BJ (cell line): ENCODE measurements at regions not wholly inside any gene's neighbourhood (a gene's known extent, or its start where the extent isn't known, plus 50 kb on each side); places are given as distances from the start of the nearest gene placed in this dataset.

ENCODE experiments used
- CTCF ChIA-PET: fragments of 350-600 bp; formaldehyde crosslinking; extraction: SDS; loops from one replicate; lab custom pipeline; 2021; ENCODE audit warnings: antibody characterized with exemption, inconsistent platforms; lab: Yijun Ruan, JAX
- POLR2A ChIA-PET: fragments of 300-600 bp; sonication (Branson Sonifier 250); formaldehyde crosslinking; extraction: SDS; loops from one replicate; lab custom pipeline; 2021; ENCODE audit warnings: antibody characterized with exemption; lab: Charles Lee
- DNase-seq: peaks from one replicate; pipeline ENCODE4 v3.0.0-alpha.2; 2011; ENCODE audit warnings: low read depth
- H3K27me3 ChIP-seq: 2 replicates; pipeline ENCODE4 v1.6.0; 2011; ENCODE audit warnings: low read length; ENCODE audit not compliant: control insufficient read depth, insufficient read depth
- H3K36me3 ChIP-seq: 2 replicates; pipeline ENCODE4 v1.5.1; 2011; ENCODE audit warnings: low read length; ENCODE audit not compliant: control insufficient read depth, insufficient read depth
- H3K4me3 ChIP-seq: 2 replicates; pipeline ENCODE4 v1.5.1; 2011; ENCODE audit warnings: low read depth, mild to moderate bottlenecking, control low read depth, low read length
- TF ChIP-seq, protein P1 (sequence below): IDR thresholded peaks from 2 replicates; pipeline ENCODE4 v1.5.1; 2011; ENCODE audit warnings: low read depth, mild to moderate bottlenecking, control low read depth, inconsistent platforms, low read length, moderate library complexity; ENCODE audit not compliant: insufficient read depth

- DNase-seq: no peak
- Histone ChIP-seq H3K27me3 (no peaks in the 10 kb centered on the region), H3K36me3 (no peaks in the 10 kb centered on the region), H3K4me3 (no peak overlapping the region)
- ChIA-PET POLR2A (no interaction called here), CTCF (no interaction called here)
- TF ChIP-seq, protein P1, sequence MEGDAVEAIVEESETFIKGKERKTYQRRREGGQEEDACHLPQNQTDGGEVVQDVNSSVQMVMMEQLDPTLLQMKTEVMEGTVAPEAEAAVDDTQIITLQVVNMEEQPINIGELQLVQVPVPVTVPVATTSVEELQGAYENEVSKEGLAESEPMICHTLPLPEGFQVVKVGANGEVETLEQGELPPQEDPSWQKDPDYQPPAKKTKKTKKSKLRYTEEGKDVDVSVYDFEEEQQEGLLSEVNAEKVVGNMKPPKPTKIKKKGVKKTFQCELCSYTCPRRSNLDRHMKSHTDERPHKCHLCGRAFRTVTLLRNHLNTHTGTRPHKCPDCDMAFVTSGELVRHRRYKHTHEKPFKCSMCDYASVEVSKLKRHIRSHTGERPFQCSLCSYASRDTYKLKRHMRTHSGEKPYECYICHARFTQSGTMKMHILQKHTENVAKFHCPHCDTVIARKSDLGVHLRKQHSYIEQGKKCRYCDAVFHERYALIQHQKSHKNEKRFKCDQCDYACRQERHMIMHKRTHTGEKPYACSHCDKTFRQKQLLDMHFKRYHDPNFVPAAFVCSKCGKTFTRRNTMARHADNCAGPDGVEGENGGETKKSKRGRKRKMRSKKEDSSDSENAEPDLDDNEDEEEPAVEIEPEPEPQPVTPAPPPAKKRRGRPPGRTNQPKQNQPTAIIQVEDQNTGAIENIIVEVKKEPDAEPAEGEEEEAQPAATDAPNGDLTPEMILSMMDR: no peak
These were observed 133.1 kb downstream of the HFE start for GRCh38 chr6:26220145-26220970.

DNA sequence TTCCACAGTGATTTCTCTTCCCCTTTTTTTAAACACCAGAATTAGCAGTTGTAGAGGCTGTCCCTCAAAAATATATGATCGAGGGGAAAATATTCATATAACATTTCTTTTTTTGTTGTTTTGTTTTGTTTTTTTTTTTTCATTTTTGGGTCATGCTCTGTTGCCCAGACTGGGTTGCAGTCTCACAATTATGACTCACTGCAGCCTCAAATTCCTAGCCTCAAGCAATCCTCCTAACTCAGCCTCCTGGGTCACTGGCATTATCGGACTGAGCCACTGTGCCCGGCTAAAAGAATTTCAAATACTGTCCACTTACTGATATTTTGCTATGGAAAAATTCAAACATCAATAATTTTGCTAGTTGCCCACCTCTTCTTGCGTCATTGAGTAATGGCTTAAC is 134.0 kb downstream of the HFE start:
- CTCF ChIA-PET: no interaction called here
- H3K4me3 ChIP-seq: no peak overlapping the region
- POLR2A ChIA-PET: no interaction called here
- H3K36me3 ChIP-seq: no peaks in the 10 kb centered on the region
- no peak for DNase-seq
- no peaks in the 10 kb centered on the region for H3K27me3 ChIP-seq
- TF ChIP-seq, protein P1: no peak

DNA sequence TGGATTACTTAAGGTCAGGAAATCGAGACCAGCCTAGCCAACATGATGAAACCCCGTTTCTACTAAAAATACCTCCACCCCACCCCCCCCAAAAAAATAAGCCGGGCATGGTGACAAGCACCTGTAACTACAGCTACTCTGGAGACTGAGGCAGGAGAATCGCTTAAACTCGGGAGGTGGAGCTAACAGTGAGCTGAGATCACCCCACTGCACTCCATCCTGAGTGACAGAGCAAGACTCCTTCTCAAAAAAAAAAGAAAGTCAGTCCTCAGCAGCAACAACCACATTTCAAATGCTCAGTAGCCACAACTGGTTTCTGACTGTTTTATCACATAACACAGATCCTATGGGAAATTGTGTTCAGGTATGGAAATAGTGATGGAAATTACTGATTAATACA is 135.3 kb downstream of the HFE start:
- TF ChIP-seq, protein P1: no peak
- ChIA-PET CTCF (interaction anchor here (0.7 kb wide), 1 partner anchor 164 kb away, joined by 5 read pairs; no protein-coding TSS in a partner anchor), POLR2A (interaction anchor here (1.0 to 1.9 kb wide), 3 partner anchors 12 to 24 kb away, joined by 5 to 7 read pairs (median 7); a partner anchor contains a TSS)
- no peak for DNase-seq
- no peaks in the 10 kb centered on the region for H3K27me3 ChIP-seq
- no peak overlapping the region for H3K4me3 ChIP-seq
- no peaks in the 10 kb centered on the region for H3K36me3 ChIP-seq

- no peaks in the 10 kb centered on the region for H3K27me3 ChIP-seq
- ChIA-PET CTCF (interaction anchor here (0.7 kb wide), 1 partner anchor 164 kb away, joined by 5 read pairs; no protein-coding TSS in a partner anchor), POLR2A (interaction anchor here (0.6 to 1.9 kb wide), 8 partner anchors 8 to 298 kb away, joined by 3 to 7 read pairs (median 5); a partner anchor contains a TSS)
- TF ChIP-seq, protein P1: no peak
- H3K36me3 ChIP-seq: no peaks in the 10 kb centered on the region
- no peak for DNase-seq
- H3K4me3 ChIP-seq: peak overlapping the region; percentile 53
These were observed 136.0 kb downstream of the HFE start for GRCh38 chr6:26223228-26223627.
